Fibroblast of lung (primary cell): ENCODE measurements at regions not wholly inside any gene's neighbourhood (a gene's known extent, or its start where the extent isn't known, plus 50 kb on each side); places are given as distances from the start of the nearest gene placed in this dataset.

Experiments
- EZH2 ChIP-seq: IDR thresholded peaks from 2 replicates; pipeline ENCODE4 v1.5.1; 2012; ENCODE audit warnings: low read length, control low read depth, mild to moderate bottlenecking; ENCODE audit errors: missing control alignments
- TF ChIP-seq, protein P1 (sequence below), 2 donors: IDR thresholded peaks in 1 of 2; conservative IDR thresholded peaks in 1 of 2; 1 replicate in 1 of 2; 2 replicates in 1 of 2; pipeline ENCODE4 v1.5.1; 2011 to 2012; ENCODE audit warnings: low read length in 2 of 2, control low read depth in 1 of 2, inconsistent platforms in 1 of 2, low read depth in 1 of 2, mild to moderate bottlenecking in 1 of 2

- TF ChIP-seq, protein P1, sequence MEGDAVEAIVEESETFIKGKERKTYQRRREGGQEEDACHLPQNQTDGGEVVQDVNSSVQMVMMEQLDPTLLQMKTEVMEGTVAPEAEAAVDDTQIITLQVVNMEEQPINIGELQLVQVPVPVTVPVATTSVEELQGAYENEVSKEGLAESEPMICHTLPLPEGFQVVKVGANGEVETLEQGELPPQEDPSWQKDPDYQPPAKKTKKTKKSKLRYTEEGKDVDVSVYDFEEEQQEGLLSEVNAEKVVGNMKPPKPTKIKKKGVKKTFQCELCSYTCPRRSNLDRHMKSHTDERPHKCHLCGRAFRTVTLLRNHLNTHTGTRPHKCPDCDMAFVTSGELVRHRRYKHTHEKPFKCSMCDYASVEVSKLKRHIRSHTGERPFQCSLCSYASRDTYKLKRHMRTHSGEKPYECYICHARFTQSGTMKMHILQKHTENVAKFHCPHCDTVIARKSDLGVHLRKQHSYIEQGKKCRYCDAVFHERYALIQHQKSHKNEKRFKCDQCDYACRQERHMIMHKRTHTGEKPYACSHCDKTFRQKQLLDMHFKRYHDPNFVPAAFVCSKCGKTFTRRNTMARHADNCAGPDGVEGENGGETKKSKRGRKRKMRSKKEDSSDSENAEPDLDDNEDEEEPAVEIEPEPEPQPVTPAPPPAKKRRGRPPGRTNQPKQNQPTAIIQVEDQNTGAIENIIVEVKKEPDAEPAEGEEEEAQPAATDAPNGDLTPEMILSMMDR (conservative IDR thresholded peaks at IDR 0.05 in 1 of 2, IDR thresholded peaks at IDR 0.05 in 1 of 2; ENCODE audit: low read depth in 1 of 2, low read length in 2 of 2): no peak
- no peak for TF ChIP-seq EZH2
These were observed 485.6 kb upstream of the TMEM132C start for GRCh38 chr12:127781336-127781735.
